Ishikawa (cell line): ENCODE measurements at regions not wholly inside any gene's neighbourhood (a gene's known extent, or its start where the extent isn't known, plus 50 kb on each side); places are given as distances from the start of the nearest gene placed in this dataset.

ENCODE experiments used
- CEBPB ChIP-seq: IDR thresholded peaks from 2 replicates; pipeline ENCODE4 v1.6.1; 2012
- CREB1 ChIP-seq: IDR thresholded peaks from 2 replicates; pipeline ENCODE4 v1.6.1; 2012; ENCODE audit warnings: low read depth
- EGR1 ChIP-seq: IDR thresholded peaks from 2 replicates; pipeline ENCODE4 v1.6.1; 2012
- EP300 ChIP-seq: IDR thresholded peaks from 2 replicates; pipeline ENCODE4 v1.6.1; 2012; ENCODE audit warnings: borderline replicate concordance
- FOXM1 ChIP-seq: IDR thresholded peaks from 2 replicates; pipeline ENCODE4 v1.6.1; 2012; ENCODE audit warnings: low read depth, borderline replicate concordance
- NFIC ChIP-seq: IDR thresholded peaks from 2 replicates; pipeline ENCODE4 v1.6.1; 2012
- RAD21 ChIP-seq: IDR thresholded peaks from 2 replicates; pipeline ENCODE4 v1.6.1; 2012; ENCODE audit warnings: low read depth
- REST ChIP-seq: IDR thresholded peaks from 2 replicates; pipeline ENCODE4 v1.6.1; 2012; ENCODE audit warnings: low read depth, mild to moderate bottlenecking
- TAF1 ChIP-seq: IDR thresholded peaks from 2 replicates; pipeline ENCODE4 v1.6.1; 2012; ENCODE audit warnings: low read depth, mild to moderate bottlenecking
- TCF12 ChIP-seq: IDR thresholded peaks from 2 replicates; pipeline ENCODE4 v1.6.1; 2012; ENCODE audit warnings: low read depth
- USF1 ChIP-seq: IDR thresholded peaks from 2 replicates; pipeline ENCODE4 v1.6.1; 2012
- YY1 ChIP-seq: IDR thresholded peaks from 2 replicates; pipeline ENCODE4 v1.6.1; 2012; ENCODE audit warnings: low read depth
- ZBTB7A ChIP-seq: IDR thresholded peaks from 2 replicates; pipeline ENCODE4 v1.6.1; 2012; ENCODE audit warnings: low read depth
- TF ChIP-seq, protein P1 (sequence below): IDR thresholded peaks from 2 replicates; pipeline ENCODE4 v1.6.1; 2012

- no peak for TF ChIP-seq EP300
- TF ChIP-seq NFIC, result no peak
- no peak for TF ChIP-seq YY1
- TF ChIP-seq, protein P1, sequence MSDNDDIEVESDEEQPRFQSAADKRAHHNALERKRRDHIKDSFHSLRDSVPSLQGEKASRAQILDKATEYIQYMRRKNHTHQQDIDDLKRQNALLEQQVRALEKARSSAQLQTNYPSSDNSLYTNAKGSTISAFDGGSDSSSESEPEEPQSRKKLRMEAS, result no peak
- TF ChIP-seq TCF12, result no peak
- TF ChIP-seq CEBPB, result no peak
- no peak for TF ChIP-seq RAD21
- no peak for TF ChIP-seq EGR1
- no peak for TF ChIP-seq USF1
- no peak for TF ChIP-seq ZBTB7A
- no peak for TF ChIP-seq TAF1
- no peak for TF ChIP-seq CREB1
- no peak for TF ChIP-seq REST
- TF ChIP-seq FOXM1, result no peak
Measured at GRCh38 chr18:46373131-46373530, 268.9 kb downstream of the HAUS1 start.
